NCI-H1105 treated with DMSO at 0.1 percent for 48 hours (cell line): ENCODE measurements at regions not wholly inside any gene's neighbourhood (a gene's known extent, or its start where the extent isn't known, plus 50 kb on each side); places are given as distances from the start of the nearest gene placed in this dataset.
"Not testable (repeated sequence)": the region's sequence is repeated elsewhere in the genome, so short reads cannot be mapped to it uniquely, and the experiment has no call there.

ENCODE experiments used
- DNase-seq: peaks from one replicate; lab custom pipeline; 2025; lab: John Stamatoyannopoulos, UW

- DNase-seq, result no peak
Observed at GRCh38 chr3:16055606-16056211, 118.8 kb upstream of the GALNT15 start.

GRCh38 chr3:16056217-16056616 lies 118.3 kb upstream of the GALNT15 start:
- no peak for DNase-seq

- no peak for DNase-seq
Observed at GRCh38 chr3:16058521-16058920, 116.0 kb upstream of the GALNT15 start.

GRCh38 chr3:16059081-16059537 lies 115.4 kb upstream of the GALNT15 start:
- DNase-seq, result no peak

- DNase-seq, result no peak
Observed at GRCh38 chr3:16059711-16060357, 114.6 kb upstream of the GALNT15 start.

- no peak for DNase-seq
Observed at GRCh38 chr3:16060358-16060852, 114.1 kb upstream of the GALNT15 start.

GRCh38 chr3:16060945-16061344 lies 113.5 kb upstream of the GALNT15 start:
- no peak for DNase-seq

GRCh38 chr3:16061491-16061890 lies 113.0 kb upstream of the GALNT15 start:
- no peak for DNase-seq

GRCh38 chr3:16063603-16064002 lies 110.9 kb upstream of the GALNT15 start:
- DNase-seq, result no peak

- DNase-seq, result no peak
Observed at GRCh38 chr3:16064642-16065414, 109.7 kb upstream of the GALNT15 start.

- no peak for DNase-seq
Observed at GRCh38 chr3:16066545-16066944, 107.9 kb upstream of the GALNT15 start.

GRCh38 chr3:16066975-16067374 lies 107.5 kb upstream of the GALNT15 start:
- DNase-seq, result no peak

- no peak for DNase-seq
Observed at GRCh38 chr3:16067837-16068471, 106.5 kb upstream of the GALNT15 start.

- DNase-seq, result no peak
Observed at GRCh38 chr3:16069149-16069922, 105.1 kb upstream of the GALNT15 start.

GRCh38 chr3:16070707-16071106 lies 103.8 kb upstream of the GALNT15 start:
- DNase-seq, result no peak

- no peak for DNase-seq
Observed at GRCh38 chr3:16071206-16071605, 103.3 kb upstream of the GALNT15 start.

- no peak for DNase-seq
Observed at GRCh38 chr3:16072420-16073110, 101.9 kb upstream of the GALNT15 start.

- no peak for DNase-seq
Observed at GRCh38 chr3:16073203-16073602, 101.3 kb upstream of the GALNT15 start.

GRCh38 chr3:16073990-16074671 lies 100.3 kb upstream of the GALNT15 start:
- DNase-seq, result not testable (repeated sequence)

GRCh38 chr3:16075647-16076046 lies 98.8 kb upstream of the GALNT15 start:
- DNase-seq, result no peak
